HepG2 (cell line): ENCODE measurements at regions not wholly inside any gene's neighbourhood (a gene's known extent, or its start where the extent isn't known, plus 50 kb on each side); places are given as distances from the start of the nearest gene placed in this dataset.

Experiments used
- ATAC-seq: fragments of 200-7000 bp; cut with Tn5 transposase; 3 replicates; pipeline ENCODE4 v1.9.1; 2020; ENCODE audit warnings: mild to moderate bottlenecking, moderate library complexity
- BruUV-seq: library from RNA; stranded (reverse); fragments of 400-500 nt; replicated peaks from 2 replicates; lab custom pipeline; 2021; lab: Mats Ljungman, UMichigan
- CTCF ChIA-PET: fragments of 300-600 bp; formaldehyde crosslinking; extraction: SDS; loops from one replicate; lab custom pipeline; 2021; ENCODE audit warnings: low total read pairs, inconsistent platforms, low intra/inter-chr PET ratio; lab: Yijun Ruan, JAX
- POLR2A ChIA-PET: fragments of 350-600 bp; sonication (Branson Sonifier 250); formaldehyde crosslinking; loops from one replicate; lab custom pipeline; 2020; ENCODE audit warnings: antibody characterized with exemption, inconsistent platforms; lab: Yijun Ruan, JAX
- DNase-seq: peaks from one replicate; pipeline ENCODE4 v3.0.0-alpha.2; 2015; ENCODE audit warnings: low spot score
- FAIRE-seq: peaks from 3 replicates; lab custom pipeline; 2011; peaks lifted over from hg19 to GRCh38; lab: Jason Lieb, UNC
- H2AFZ ChIP-seq: one replicate; pipeline ENCODE4 v1.6.1; 2011; ENCODE audit warnings: low read length, inconsistent platforms
- H3K27ac ChIP-seq: fragments of 300-600 bp; 3 replicates; pipeline ENCODE4 v1.8.0; 2011; ENCODE audit warnings: mixed run types, mild to moderate bottlenecking, mixed read lengths, low read length, inconsistent platforms; ENCODE audit not compliant: insufficient read depth; ENCODE audit errors: extremely low read length
- H3K27me3 ChIP-seq, 2 experiments: fragments of 200-600 bp in 1 of 2; 2 replicates in 1 of 2; 3 replicates in 1 of 2; pipeline versions ENCODE4 v1.6.0 to v1.8.0; 2011; ENCODE audit warnings: low read length in 2 of 2, mild to moderate bottlenecking in 2 of 2, moderate library complexity in 2 of 2, inconsistent platforms in 1 of 2; ENCODE audit not compliant: insufficient read depth in 2 of 2, control insufficient read depth in 1 of 2
- H3K36me3 ChIP-seq, 2 experiments: fragments of 200-600 bp in 1 of 2; replicated peaks in 1 of 2; 2 replicates in 1 of 2; 3 replicates in 1 of 2; pipeline versions ENCODE4 v1.5.1 to v1.8.0; 2011; ENCODE audit warnings: low read length in 2 of 2, inconsistent platforms in 1 of 2; ENCODE audit not compliant: insufficient read depth in 2 of 2, control insufficient read depth in 1 of 2
- H3K4me1 ChIP-seq: 2 replicates; pipeline ENCODE4 v1.5.1; 2012; ENCODE audit warnings: low read length, inconsistent platforms; ENCODE audit not compliant: insufficient read depth
- H3K4me2 ChIP-seq: 2 replicates; pipeline ENCODE4 v1.6.0; 2011; ENCODE audit warnings: low read depth, low read length, inconsistent platforms
- H3K4me3 ChIP-seq, 3 experiments: fragments of 200-600 bp in 1 of 3; sonication (generic), shearing (Covaris generic) in 1 of 3; replicated peaks in 1 of 3; 2 replicates each; pipeline ENCODE4 v1.5.1; 2011 to 2016; ENCODE audit warnings: low read length in 3 of 3, inconsistent platforms in 2 of 3, low read depth in 2 of 3, mild to moderate bottlenecking in 2 of 3, control low read depth in 1 of 3, mixed read lengths in 1 of 3; ENCODE audit not compliant: insufficient read depth in 1 of 3
- H3K79me2 ChIP-seq: one replicate; pipeline ENCODE4 v1.6.1; 2011; ENCODE audit warnings: low read length, inconsistent platforms; ENCODE audit not compliant: insufficient read depth
- H3K9ac ChIP-seq: 2 replicates; pipeline ENCODE4 v1.6.0; 2011; ENCODE audit warnings: mild to moderate bottlenecking, low read depth, low read length, inconsistent platforms; ENCODE audit not compliant: insufficient read depth
- H3K9me3 ChIP-seq: 2 replicates; pipeline ENCODE4 v1.5.1; 2012; ENCODE audit warnings: mild to moderate bottlenecking, low read length
- H4K20me1 ChIP-seq: 2 replicates; pipeline ENCODE4 v1.6.0; 2011; ENCODE audit warnings: inconsistent platforms, mild to moderate bottlenecking, low read length, moderate library complexity; ENCODE audit not compliant: insufficient read depth
- ARNTL ChIP-seq: sonication (generic); formaldehyde crosslinking; IDR thresholded peaks from 2 replicates; pipeline ENCODE4 v1.4.0; 2020; ENCODE audit warnings: mild to moderate bottlenecking, missing genetic modification reagents
- CBX1 ChIP-seq: IDR thresholded peaks from one replicate; pipeline ENCODE4 v1.6.1; 2016; ENCODE audit warnings: antibody characterized with exemption, low read depth
- HNRNPL ChIP-seq: fragments of 200-400 bp; formaldehyde crosslinking; IDR thresholded peaks from 2 replicates; pipeline ENCODE4 v1.6.1; 2017; ENCODE audit warnings: mild to moderate bottlenecking, low read depth, low read length
- HOMEZ ChIP-seq: IDR thresholded peaks from 2 replicates; pipeline ENCODE4 v1.6.1; 2016; ENCODE audit warnings: low read depth
- MEIS1 ChIP-seq: sonication (generic); formaldehyde crosslinking; IDR thresholded peaks from 2 replicates; pipeline ENCODE4 v1.9.0; 2021; ENCODE audit warnings: mild to moderate bottlenecking, missing genetic modification reagents, moderate library complexity, borderline replicate concordance
- PAX8 ChIP-seq: sonication (generic); formaldehyde crosslinking; IDR thresholded peaks from 2 replicates; pipeline ENCODE4 v1.8.0; 2022; ENCODE audit warnings: mild to moderate bottlenecking, missing genetic modification reagents, borderline replicate concordance
- SUZ12 ChIP-seq: fragments of 150-350 bp; IDR thresholded peaks from 2 replicates; pipeline ENCODE4 v1.6.1; 2014; ENCODE audit warnings: low read depth, low read length
- TBX3 ChIP-seq: fragments of 450-650 bp; IDR thresholded peaks from 2 replicates; pipeline ENCODE4 v1.6.1; 2017; ENCODE audit warnings: antibody characterized with exemption, mild to moderate bottlenecking, inconsistent platforms, borderline replicate concordance
- ZFP41 ChIP-seq: sonication (generic); formaldehyde crosslinking; IDR thresholded peaks from 2 replicates; pipeline ENCODE4 v1.4.0; 2020; ENCODE audit warnings: mild to moderate bottlenecking, missing genetic modification reagents, borderline replicate concordance
- ZNF607 ChIP-seq: sonication (generic); formaldehyde crosslinking; IDR thresholded peaks from 2 replicates; pipeline ENCODE4 v1.5.1; 2020; ENCODE audit warnings: missing genetic modification reagents, mild to moderate bottlenecking, borderline replicate concordance
- ZNF841 ChIP-seq: sonication (generic); formaldehyde crosslinking; IDR thresholded peaks from 2 replicates; pipeline ENCODE4 v1.8.1; 2023; ENCODE audit warnings: missing genetic modification reagents, borderline replicate concordance
- WGBS: methylation state at CpG from one replicate; pipeline ENCODE4 v1.1.6; 2017; ENCODE audit warnings: low lambda C conversion rate; 5-methylcytosine and 5-hydroxymethylcytosine counted together
- in situ Hi-C: cut with HindIII; loops from 2 replicates; pipeline ENCODE4 v1.10.0; 2017; ENCODE audit warnings: low pct_unique_long_range_greater_than_20kb; ENCODE audit not compliant: extremely low pct_ligation_motif_present
- intact Hi-C: fragments of 100-400 bp; cut with micrococcal nuclease; formaldehyde crosslinking; loops from one replicate; pipeline ENCODE4 v1.10.0; 2022; ENCODE audit not compliant: unreplicated experiment
- TF ChIP-seq, protein P1 (sequence below): sonication (generic); formaldehyde crosslinking; IDR thresholded peaks from 2 replicates; pipeline ENCODE4 v1.9.0; 2021; ENCODE audit warnings: missing genetic modification reagents, mild to moderate bottlenecking, borderline replicate concordance
- TF ChIP-seq, protein P2 (sequence below): sonication (generic); formaldehyde crosslinking; IDR thresholded peaks from 2 replicates; pipeline ENCODE4 v1.8.0; 2022; ENCODE audit warnings: mild to moderate bottlenecking, missing genetic modification reagents, borderline replicate concordance

- DNase-seq (no peak), ATAC-seq (no peak), FAIRE-seq (no peak)
- 21% methylated on average over 4 of the region's 4 CpGs for WGBS
- Histone ChIP-seq H3K9me3 (no peaks in the 10 kb centered on the region), H3K4me3 (no peak overlapping the region), H3K27me3 (peaks cover 2 to 12% of the 10 kb centered on the region in 2 experiments; a peak in 2 of 5 replicates), H3K36me3 (no peaks in the 10 kb centered on the region), H4K20me1 (no peaks in the 10 kb centered on the region), H3K4me2 (no peak overlapping the region), H2AFZ (no peak overlapping the region), H3K9ac (no peak overlapping the region), H3K4me1 (no peaks in the 10 kb centered on the region), H3K79me2 (no peaks in the 10 kb centered on the region), H3K27ac (no peak overlapping the region)
- ChIA-PET POLR2A (no interaction called here), CTCF (no interaction called here)
- intact Hi-C loops = no loop called here
- in situ Hi-C loops = no loop called here
- BruUV-seq = no TSS peak
- TF ChIP-seq, protein P1, sequence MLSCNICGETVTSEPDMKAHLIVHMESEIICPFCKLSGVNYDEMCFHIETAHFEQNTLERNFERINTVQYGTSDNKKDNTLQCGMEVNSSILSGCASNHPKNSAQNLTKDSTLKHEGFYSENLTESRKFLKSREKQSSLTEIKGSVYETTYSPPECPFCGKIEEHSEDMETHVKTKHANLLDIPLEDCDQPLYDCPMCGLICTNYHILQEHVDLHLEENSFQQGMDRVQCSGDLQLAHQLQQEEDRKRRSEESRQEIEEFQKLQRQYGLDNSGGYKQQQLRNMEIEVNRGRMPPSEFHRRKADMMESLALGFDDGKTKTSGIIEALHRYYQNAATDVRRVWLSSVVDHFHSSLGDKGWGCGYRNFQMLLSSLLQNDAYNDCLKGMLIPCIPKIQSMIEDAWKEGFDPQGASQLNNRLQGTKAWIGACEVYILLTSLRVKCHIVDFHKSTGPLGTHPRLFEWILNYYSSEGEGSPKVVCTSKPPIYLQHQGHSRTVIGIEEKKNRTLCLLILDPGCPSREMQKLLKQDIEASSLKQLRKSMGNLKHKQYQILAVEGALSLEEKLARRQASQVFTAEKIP = no peak
- TF ChIP-seq ZNF841 (no peak), HNRNPL (no peak), ARNTL (CRISPR knock-in tag) (no peak)
Measured at GRCh38 chr11:19426756-19427403, 186.1 kb upstream of the E2F8 start.

DNA sequence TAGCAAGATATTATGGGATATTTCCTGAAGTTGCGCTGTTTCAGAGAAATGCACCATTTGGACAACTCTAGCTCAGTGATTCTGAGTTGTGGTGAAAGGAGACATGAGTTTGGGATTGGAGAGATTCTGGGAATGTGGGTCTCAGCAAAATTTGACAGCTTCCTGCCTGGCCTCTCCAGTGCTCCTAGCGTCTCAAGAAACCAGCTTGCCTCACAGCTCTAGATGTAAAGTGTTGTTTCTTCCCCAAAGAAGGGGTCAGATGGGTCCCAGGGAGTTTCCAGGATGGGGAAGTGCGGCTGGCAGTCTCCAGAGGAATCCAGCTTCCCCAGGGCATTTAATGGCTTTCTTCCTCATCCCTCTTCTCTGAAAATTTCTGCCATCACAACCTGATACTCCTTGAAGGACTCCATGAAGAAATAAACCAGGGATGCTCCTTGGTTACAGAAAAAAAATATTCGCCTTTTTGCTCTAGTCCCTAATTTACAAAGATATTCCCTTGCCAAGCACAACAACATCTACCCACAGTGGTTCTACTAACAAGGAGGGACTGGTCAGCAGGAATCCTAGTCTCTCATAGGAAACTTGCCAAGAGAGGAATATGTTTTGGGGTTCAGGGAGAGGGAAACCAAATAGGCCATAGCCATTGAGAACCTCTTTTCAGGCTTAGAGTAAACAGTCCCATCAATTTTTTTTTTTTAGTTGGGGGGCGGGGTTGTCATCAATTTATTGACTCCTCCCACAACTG, 185.4 kb upstream of the E2F8 start:
- ChIA-PET CTCF (no interaction called here), POLR2A (no interaction called here)
- BruUV-seq = no TSS peak
- intact Hi-C loops = no loop called here
- Histone ChIP-seq H3K36me3 (no peaks in the 10 kb centered on the region), H3K79me2 (no peaks in the 10 kb centered on the region), H3K4me1 (no peaks in the 10 kb centered on the region), H3K9me3 (no peaks in the 10 kb centered on the region), H3K4me3 (no peak overlapping the region), H3K27ac (no peak overlapping the region), H2AFZ (no peak overlapping the region), H3K27me3 (peaks cover 2 to 12% of the 10 kb centered on the region in 2 experiments; a peak in 2 of 5 replicates), H4K20me1 (no peaks in the 10 kb centered on the region), H3K4me2 (no peak overlapping the region), H3K9ac (no peak overlapping the region)
- WGBS = 3% methylated on average over 5 of the region's 5 CpGs
- ATAC-seq (no peak), DNase-seq (no peak), FAIRE-seq (no peak)
- in situ Hi-C loops = no loop called here
- TF ChIP-seq MEIS1 (CRISPR knock-in tag) (no peak), ZFP41 (CRISPR knock-in tag) (no peak), HOMEZ (CRISPR knock-in tag) (no peak), CBX1 (no peak), ZNF607 (no peak), TBX3 (no peak), PAX8 (CRISPR knock-in tag) (no peak), SUZ12 (no peak)
- TF ChIP-seq, protein P2, sequence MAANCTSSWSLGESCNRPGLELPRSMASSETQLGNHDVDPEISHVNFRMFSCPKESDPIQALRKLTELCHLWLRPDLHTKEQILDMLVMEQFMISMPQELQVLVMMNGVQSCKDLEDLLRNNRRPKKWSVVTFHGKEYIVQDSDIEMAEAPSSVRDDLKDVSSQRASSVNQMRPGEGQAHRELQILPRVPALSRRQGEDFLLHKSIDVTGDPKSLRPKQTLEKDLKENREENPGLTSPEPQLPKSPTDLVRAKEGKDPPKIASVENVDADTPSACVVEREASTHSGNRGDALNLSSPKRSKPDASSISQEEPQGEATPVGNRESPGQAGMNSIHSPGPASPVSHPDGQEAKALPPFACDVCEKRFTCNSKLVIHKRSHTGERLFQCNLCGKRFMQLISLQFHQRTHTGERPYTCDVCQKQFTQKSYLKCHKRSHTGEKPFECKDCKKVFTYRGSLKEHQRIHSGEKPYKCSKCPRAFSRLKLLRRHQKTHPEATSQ (CRISPR knock-in tag) = no peak
